CD4-positive, alpha-beta T cell treated with Interleukin-17A for 4 hours (primary cell): ENCODE measurements at regions not wholly inside any gene's neighbourhood (a gene's known extent, or its start where the extent isn't known, plus 50 kb on each side); places are given as distances from the start of the nearest gene placed in this dataset.
"Not testable (repeated sequence)": the region's sequence is repeated elsewhere in the genome, so short reads cannot be mapped to it uniquely, and the experiment has no call there.

Experiments
- DNase-seq: peaks from one replicate; pipeline ENCODE4 v3.0.0-alpha.2; 2020; ENCODE audit warnings: mixed read lengths

DNA sequence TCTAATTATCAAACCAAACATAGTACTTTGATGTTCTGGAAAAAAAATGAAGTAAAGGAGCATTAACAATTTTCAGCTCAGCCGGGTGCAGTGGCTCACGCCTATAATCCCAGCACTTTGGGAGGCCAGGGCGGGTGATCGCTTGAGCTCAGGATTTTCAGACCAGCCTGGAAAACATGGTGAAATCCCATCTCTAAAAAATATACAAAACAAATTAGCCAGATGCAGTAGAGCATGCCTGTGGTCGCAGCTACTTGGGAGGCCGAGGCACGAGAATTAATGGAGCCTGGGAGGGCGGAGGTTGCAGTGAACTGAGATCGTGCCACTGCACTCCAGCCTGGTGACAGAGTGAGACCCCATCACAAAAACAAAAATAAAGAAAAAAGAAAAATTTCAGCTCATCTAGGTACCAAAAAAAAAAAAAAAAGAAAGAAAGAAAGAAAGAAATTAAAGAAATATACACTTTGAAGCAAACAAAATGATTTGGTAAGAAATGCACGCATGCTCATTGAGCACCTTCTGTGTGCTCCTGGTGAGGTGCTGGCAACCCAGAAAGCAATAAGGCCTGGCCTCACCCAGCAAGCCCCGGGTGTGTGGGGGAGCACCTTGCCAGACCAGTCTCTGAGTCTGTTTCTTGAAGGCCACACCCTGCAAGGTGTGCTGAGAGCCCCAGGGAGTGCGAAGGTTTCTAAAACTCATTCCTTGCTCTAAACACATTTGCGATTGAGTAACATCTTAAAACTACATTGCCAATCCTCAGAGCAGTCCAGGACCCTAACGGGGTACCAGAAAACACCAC lies 133.5 kb downstream of the TFCP2L1 start:
- DNase-seq: no peak

DNA sequence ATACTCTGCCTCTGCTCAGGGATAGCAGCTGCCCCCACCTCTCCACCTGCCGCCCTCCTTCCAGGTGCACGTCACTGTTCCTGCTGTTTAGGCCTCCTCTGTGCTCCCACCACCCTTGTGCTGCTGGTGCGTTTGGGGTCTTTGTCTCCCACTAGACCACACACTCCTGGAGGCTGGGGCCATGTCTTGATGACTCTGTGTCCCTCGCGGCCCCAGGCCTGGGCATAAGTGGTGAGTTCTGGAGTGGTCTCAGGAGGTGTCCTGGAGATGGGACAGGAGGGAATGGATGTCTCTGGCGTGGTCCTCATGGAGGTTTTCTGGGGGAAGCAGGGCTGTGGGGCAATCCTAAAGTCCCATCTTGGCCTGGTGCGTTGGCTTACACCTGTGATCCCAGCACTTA lies 132.1 kb downstream of the TFCP2L1 start:
- no peak for DNase-seq

GRCh38 chr2:121153516-121153915 lies 131.5 kb downstream of the TFCP2L1 start:
- DNase-seq: no peak

DNA sequence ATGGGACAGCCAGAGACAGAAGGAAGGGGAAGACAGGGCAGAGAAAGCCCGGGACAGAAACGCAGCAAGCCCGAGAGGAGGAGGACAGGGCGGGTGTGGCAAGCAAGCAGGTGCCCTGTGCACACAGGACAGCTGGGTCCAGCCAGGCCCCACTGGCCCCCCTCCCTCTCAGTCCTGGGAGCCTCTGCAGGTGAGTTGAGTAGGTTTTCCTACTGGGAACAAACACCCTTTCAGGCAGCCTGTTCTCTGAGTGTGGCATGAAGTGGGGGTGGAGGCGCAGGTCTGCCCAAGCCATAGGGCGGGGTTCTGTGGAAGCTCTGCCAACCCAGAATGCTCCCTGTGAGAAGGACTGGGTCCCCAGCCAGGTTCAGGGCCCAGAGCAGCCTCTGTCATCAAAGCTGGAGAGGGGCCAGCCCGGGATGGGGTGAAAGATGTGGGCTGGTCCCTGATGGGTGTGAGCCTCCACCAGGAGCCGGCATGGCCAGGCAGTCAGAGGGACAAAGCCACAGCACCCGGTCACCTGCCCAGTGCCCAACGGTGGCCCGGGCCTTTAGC lies 129.4 kb downstream of the TFCP2L1 start:
- DNase-seq: no peak

DNA sequence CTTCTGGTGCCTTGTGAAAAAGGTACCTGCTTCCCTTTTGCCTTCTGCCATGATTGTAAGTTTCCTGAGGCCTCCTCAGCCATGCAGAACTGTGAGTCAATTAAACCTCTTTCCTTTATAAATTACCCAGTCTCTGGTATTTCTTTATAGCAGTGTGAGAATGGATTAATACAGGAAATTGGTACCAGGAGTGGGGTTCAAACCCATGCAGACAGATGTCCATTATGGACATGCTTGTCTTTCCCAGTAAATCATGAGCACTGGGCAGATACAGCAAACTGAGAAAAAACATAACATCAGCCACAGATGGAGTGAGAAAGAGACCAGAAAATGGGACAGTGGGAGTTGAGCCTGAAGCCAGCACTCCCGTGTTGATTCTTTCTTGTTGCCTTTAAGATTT lies 127.5 kb downstream of the TFCP2L1 start:
- not testable (repeated sequence) for DNase-seq

DNA sequence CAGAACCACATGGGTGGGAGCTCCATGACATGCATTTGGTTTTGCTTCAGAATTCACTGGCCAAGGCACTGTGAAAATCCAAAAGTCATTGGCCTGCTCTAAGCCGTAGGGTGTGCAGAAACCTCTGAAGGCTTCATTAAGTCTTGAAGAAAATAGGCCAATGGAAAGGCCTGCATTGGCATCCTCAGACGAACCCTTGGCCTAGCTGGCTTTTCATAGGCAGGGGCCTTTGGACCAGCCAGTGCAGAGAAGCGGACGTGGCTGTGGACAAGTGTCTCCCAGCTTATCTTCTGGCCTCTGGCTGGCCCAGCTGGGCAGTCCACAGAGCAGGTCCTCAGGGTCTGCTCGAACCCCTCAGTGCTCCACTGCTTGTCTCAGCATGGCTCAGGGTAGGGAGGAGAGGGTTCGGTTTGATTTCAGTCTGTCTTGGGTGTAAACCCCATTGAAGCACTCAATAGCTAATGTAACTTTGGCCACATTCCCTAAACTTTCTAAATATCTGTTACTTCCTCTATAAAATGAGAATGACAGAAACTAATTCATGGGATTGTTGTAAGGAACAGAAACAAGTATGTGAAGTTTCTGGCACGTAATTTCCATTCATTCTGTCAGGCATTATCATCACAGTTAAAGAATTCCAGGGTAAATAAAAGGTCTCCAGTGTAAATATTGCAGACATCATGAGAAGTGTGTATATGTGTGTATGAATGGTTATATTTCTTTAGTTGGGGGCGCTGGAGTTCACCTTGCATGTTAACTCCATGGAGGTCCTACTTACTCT lies 125.5 kb downstream of the TFCP2L1 start:
- DNase-seq: no peak

GRCh38 chr2:121160366-121160765 lies 124.6 kb downstream of the TFCP2L1 start:
- no peak for DNase-seq

DNA sequence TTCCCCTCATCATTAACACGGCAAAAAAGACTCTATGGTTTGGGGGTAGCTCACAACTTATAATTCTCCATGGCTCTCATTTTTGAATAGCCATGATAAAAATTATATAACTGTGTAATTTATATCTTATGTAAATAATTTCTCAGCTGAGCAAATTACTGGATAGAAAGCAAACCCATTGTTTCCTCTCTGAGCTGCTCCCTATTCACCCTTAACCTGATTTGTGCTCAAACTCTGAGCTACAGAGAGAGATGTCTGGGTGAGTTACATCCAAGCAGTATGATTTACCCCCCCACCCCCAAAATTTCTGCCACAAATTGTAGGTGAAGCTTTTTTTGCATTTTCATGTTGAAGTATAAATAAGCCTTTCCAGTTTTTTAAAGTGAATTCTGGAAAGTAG lies 123.7 kb downstream of the TFCP2L1 start:
- DNase-seq: no peak

- DNase-seq: no peak
These were observed 122.1 kb downstream of the TFCP2L1 start for GRCh38 chr2:121162893-121163292.

GRCh38 chr2:121164042-121164441 lies 121.0 kb downstream of the TFCP2L1 start:
- no peak for DNase-seq

DNA sequence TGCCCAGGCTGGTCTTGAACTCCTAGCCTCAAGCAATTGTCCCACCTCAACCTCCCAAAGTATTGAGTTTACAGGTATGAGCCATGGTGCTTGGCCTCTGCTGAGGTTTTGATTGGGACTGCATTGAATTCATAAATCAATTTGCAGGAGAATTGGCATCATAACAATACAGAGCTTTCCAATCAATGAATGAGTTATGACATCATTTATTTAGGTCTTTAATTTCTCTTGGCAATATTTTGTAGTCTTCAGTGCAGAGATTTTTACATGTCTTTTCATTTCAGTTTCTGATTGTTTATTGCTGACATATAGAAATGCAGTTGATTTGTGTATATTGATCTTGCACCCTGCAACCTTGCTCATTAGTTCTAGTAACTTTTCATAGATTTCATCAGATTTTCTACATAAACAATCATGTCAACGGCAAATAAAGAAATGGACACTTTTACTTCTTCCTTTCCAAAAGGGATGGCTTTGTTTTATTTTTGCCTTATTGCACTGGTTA lies 119.9 kb downstream of the TFCP2L1 start:
- DNase-seq: no peak
